ENCODE measurements at regions not wholly inside any gene's neighbourhood (a gene's known extent, or its start where the extent isn't known, plus 50 kb on each side); places are given as distances from the start of the nearest gene placed in this dataset.

DNA sequence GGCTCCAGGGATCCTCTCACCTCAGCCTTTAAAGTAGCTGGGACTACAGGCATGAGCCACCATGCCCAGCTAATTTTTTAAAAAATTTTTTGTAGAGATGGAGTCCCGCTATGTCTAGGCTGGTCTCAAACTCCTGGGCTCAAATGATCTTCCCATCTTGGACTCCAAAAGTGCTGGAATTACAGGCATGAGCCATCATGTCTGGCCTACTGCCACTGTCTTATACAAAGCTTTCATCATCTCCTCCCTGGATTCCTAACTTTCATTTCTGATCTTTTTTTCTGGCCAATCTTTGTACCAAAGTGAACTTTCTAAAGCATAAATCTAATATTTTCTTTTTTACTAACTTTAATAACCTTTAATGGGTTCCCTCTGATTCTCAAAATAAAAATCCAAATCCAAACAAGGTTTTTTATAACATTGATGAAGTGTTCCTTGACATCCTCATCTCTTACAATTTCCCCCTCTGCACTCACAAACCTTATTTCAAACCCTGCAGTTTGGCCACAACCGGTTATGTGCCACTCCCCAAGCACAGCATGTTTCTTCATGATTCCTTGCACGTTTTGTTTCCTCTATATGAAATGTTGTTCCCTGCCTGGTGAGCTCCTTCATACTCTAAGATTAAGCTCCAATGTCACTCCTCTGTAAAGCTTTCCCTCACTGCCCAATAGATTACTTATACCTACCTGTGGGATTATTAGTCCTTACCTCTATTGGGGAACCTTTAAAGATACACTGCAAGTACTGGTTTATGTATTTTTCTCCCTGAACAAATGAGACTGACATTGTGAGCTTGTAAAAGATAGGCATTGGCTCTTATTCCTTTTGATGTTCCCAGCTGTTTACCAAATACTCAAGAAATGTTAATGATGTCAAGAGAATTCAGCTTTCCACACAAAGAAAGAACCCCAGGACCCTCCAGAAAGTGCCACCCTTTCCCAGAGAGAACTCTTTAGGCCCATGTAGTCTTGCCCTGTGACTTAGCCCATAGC is 101.7 kb downstream of the HOXA1 start:
- H3K27ac ChIP-seq (ENCODE audit: low read length) = no peak overlapping the region
- intact Hi-C loops (cut with micrococcal nuclease) = no loop called here

DNA sequence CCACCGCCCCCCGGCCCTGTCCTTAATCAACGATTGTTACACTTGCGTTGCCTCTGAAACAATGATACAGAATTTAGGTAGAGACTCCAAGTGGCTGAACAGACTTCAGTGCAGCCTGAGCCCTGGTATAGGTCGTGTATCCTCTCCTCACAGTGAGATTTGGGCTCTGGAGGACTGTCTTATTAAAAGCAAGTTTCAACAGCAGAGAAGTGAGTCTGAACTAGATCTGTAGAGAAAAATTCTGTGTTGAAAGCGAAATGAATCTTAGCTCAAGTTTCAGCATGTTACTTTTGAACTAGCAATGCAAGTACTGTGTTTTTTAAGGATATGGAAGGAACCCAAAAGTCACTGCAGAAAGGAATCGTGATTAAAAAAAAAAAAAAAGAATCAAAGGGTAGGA is 103.1 kb downstream of the HOXA1 start:
- no peak overlapping the region for H3K4me3 ChIP-seq (ENCODE audit: low read length)
- BruUV-seq (replicated peaks) = no TSS peak
- H2AFZ ChIP-seq (ENCODE audit: low read length) = no peak overlapping the region
- no peak overlapping the region for H3K27ac ChIP-seq (ENCODE audit: low read length)
- no peaks in the 10 kb centered on the region for H3K36me3 ChIP-seq (ENCODE audit: low read depth, low read length)
- H3F3A ChIP-seq (ENCODE audit: low read length, unreplicated experiment) = no peaks in the 10 kb centered on the region
- ATAC-seq = no peak
- no peaks in the 10 kb centered on the region for H3K9me3 ChIP-seq (ENCODE audit: low read length)
- H3K4me1 ChIP-seq (ENCODE audit: insufficient read depth, low read length) = no peaks in the 10 kb centered on the region
- no peak overlapping the region for H3K9ac ChIP-seq (ENCODE audit: low read length)
- H3K79me2 ChIP-seq (ENCODE audit: low read length) = no peaks in the 10 kb centered on the region
- no peak for DNase-seq
- ChIA-PET POLR2A (ENCODE audit: unreplicated experiment) (no interaction called here), CTCF (no interaction called here)
- H3K4me2 ChIP-seq (ENCODE audit: low read length) = no peak overlapping the region
- intact Hi-C loops (cut with micrococcal nuclease) = no loop called here
- H4K20me1 ChIP-seq (ENCODE audit: low read length) = no peaks in the 10 kb centered on the region
- no peaks in the 10 kb centered on the region for H3K27me3 ChIP-seq (ENCODE audit: low read length)
- H3K9me2 ChIP-seq (replicated peaks; ENCODE audit: low read length) = no peaks in the 10 kb centered on the region
- TF ChIP-seq, protein P1, sequence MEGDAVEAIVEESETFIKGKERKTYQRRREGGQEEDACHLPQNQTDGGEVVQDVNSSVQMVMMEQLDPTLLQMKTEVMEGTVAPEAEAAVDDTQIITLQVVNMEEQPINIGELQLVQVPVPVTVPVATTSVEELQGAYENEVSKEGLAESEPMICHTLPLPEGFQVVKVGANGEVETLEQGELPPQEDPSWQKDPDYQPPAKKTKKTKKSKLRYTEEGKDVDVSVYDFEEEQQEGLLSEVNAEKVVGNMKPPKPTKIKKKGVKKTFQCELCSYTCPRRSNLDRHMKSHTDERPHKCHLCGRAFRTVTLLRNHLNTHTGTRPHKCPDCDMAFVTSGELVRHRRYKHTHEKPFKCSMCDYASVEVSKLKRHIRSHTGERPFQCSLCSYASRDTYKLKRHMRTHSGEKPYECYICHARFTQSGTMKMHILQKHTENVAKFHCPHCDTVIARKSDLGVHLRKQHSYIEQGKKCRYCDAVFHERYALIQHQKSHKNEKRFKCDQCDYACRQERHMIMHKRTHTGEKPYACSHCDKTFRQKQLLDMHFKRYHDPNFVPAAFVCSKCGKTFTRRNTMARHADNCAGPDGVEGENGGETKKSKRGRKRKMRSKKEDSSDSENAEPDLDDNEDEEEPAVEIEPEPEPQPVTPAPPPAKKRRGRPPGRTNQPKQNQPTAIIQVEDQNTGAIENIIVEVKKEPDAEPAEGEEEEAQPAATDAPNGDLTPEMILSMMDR (conservative IDR thresholded peaks at IDR 0.05; ENCODE audit: low read depth, low read length) = no peak
- TF ChIP-seq EZH2phosphoT487 (IDR thresholded peaks at IDR 0.05; ENCODE audit: borderline replicate concordance, low read length) (no peak), EZH2 (IDR thresholded peaks at IDR 0.05; ENCODE audit: low read length, unreplicated experiment) (no peak)

More for the DNA sequence above, 101.7 kb downstream of the HOXA1 start:
- no peak overlapping the region for H3K9ac ChIP-seq (ENCODE audit: low read length)
- no peak for DNase-seq
- no peaks in the 10 kb centered on the region for H3F3A ChIP-seq (ENCODE audit: low read length, unreplicated experiment)
- BruUV-seq (replicated peaks) = no TSS peak
- no peaks in the 10 kb centered on the region for H3K36me3 ChIP-seq (ENCODE audit: low read depth, low read length)
- H3K4me1 ChIP-seq (ENCODE audit: insufficient read depth, low read length) = no peaks in the 10 kb centered on the region
- ChIA-PET CTCF (no interaction called here), POLR2A (ENCODE audit: unreplicated experiment) (interaction anchor here (0.5 kb wide), 1 partner anchor 60 kb away, joined by 3 read pairs; no protein-coding TSS in a partner anchor)
- no peaks in the 10 kb centered on the region for H3K9me3 ChIP-seq (ENCODE audit: low read length)
- no peaks in the 10 kb centered on the region for H3K27me3 ChIP-seq (ENCODE audit: low read length)
- H4K20me1 ChIP-seq (ENCODE audit: low read length) = no peaks in the 10 kb centered on the region
- no peaks in the 10 kb centered on the region for H3K79me2 ChIP-seq (ENCODE audit: low read length)
- H3K4me3 ChIP-seq (ENCODE audit: low read length) = no peak overlapping the region
- H3K9me2 ChIP-seq (replicated peaks; ENCODE audit: low read length) = no peaks in the 10 kb centered on the region
- no peak; the same call in 1 of the 2 replicates for ATAC-seq
- TF ChIP-seq, protein P1 (conservative IDR thresholded peaks at IDR 0.05; ENCODE audit: low read depth, low read length) = no peak
- TF ChIP-seq EZH2phosphoT487 (IDR thresholded peaks at IDR 0.05; ENCODE audit: borderline replicate concordance, low read length) = no peak
- no peak for TF ChIP-seq EZH2 (IDR thresholded peaks at IDR 0.05; ENCODE audit: low read length, unreplicated experiment)
- H3K4me2 ChIP-seq (ENCODE audit: low read length) = no peak overlapping the region
- H2AFZ ChIP-seq (ENCODE audit: low read length) = no peak overlapping the region

DNA sequence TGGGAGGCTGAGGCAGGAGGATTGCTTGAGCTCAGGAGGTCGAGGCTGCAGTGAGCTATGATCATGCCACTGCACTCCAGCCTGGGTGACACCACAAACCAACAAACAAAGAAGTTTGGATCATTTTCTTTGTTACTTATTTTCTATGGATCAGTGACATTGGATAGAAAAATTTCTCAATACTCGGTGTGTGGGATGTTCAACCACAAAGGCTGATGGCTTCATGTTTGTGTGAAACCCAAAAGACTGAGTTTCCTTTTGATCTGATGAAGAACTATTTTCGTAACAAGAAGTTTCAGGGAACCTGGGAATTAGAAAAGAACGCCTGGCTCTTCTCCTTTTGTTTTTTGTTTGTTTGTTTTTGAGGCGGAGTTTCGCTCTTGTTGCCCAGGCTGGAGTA is 104.0 kb downstream of the HOXA1 start:
- POLR2A ChIA-PET (ENCODE audit: unreplicated experiment) = no interaction called here
- ATAC-seq = no peak
- H3K4me1 ChIP-seq (ENCODE audit: insufficient read depth, low read length) = no peaks in the 10 kb centered on the region
- no TSS peak for BruUV-seq (replicated peaks)
- no peaks in the 10 kb centered on the region for H3K27me3 ChIP-seq (ENCODE audit: low read length)
- H3K79me2 ChIP-seq (ENCODE audit: low read length) = no peaks in the 10 kb centered on the region
- no peaks in the 10 kb centered on the region for H3K9me3 ChIP-seq (ENCODE audit: low read length)
- no peaks in the 10 kb centered on the region for H3F3A ChIP-seq (ENCODE audit: low read length, unreplicated experiment)
- no peak overlapping the region for H3K4me3 ChIP-seq (ENCODE audit: low read length)
- CTCF ChIA-PET = no interaction called here
- intact Hi-C loops (cut with micrococcal nuclease) = no loop called here
- no peaks in the 10 kb centered on the region for H3K9me2 ChIP-seq (replicated peaks; ENCODE audit: low read length)
- H3K4me2 ChIP-seq (ENCODE audit: low read length) = no peak overlapping the region
- no peak for TF ChIP-seq EZH2 (IDR thresholded peaks at IDR 0.05; ENCODE audit: low read length, unreplicated experiment)
- TF ChIP-seq, protein P1 (conservative IDR thresholded peaks at IDR 0.05; ENCODE audit: low read depth, low read length) = no peak
- TF ChIP-seq EZH2phosphoT487 (IDR thresholded peaks at IDR 0.05; ENCODE audit: borderline replicate concordance, low read length) = no peak
- H3K27ac ChIP-seq (ENCODE audit: low read length) = no peak overlapping the region
- H3K9ac ChIP-seq (ENCODE audit: low read length) = no peak overlapping the region
- H3K36me3 ChIP-seq (ENCODE audit: low read depth, low read length) = no peaks in the 10 kb centered on the region
- no peak for DNase-seq
- H4K20me1 ChIP-seq (ENCODE audit: low read length) = no peaks in the 10 kb centered on the region
- no peak overlapping the region for H2AFZ ChIP-seq (ENCODE audit: low read length)

Measured in PC-3 (cell line).